ENCODE measurements at regions not wholly inside any gene's neighbourhood (a gene's known extent, or its start where the extent isn't known, plus 50 kb on each side); places are given as distances from the start of the nearest gene placed in this dataset.

GRCh38 chr14:66045572-66046021 is 440.6 kb upstream of the CCDC196 start:
- DNase-seq (ENCODE audit: insufficient read length, low spot score) (no peak), FAIRE-seq (peak; percentile 94)

- no peak for DNase-seq (ENCODE audit: insufficient read length, low spot score)
- no peak for FAIRE-seq
These were observed 440.1 kb upstream of the CCDC196 start for GRCh38 chr14:66046035-66046434.

- FAIRE-seq (peak; percentile 57), DNase-seq (ENCODE audit: insufficient read length, low spot score) (no peak)
These were observed 439.6 kb upstream of the CCDC196 start for GRCh38 chr14:66046591-66046990.

DNA sequence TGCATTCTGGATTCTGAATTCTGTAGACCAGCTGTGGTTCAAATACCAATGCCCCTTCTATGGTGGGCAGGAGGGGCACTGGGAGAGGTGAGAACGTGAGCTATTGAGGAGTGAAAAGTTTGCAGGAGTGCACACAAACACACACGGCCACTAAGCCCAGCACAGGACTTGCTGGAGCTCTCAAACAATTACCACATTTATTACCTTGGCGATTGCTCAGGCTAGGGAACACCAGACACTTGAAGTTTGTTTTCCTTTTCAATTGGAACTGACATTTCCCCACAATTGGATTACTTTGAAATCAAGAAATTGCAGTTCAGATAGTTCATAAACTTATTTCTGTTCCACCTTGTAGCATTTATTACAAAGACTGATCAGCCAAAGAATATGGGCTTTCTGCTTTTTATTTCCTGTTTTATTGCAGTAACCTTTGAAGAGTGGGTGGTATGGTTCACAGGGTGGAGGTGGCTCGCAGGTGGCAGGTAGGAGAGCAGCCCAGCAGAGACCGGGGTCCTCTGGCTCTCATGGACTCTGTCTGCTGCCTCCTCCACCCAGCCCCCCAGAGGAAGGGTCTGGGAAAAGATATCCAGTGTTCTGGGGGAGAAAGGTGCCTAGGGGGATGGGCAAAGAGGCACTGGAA is 429.8 kb upstream of the CCDC196 start:
- no peak for DNase-seq (ENCODE audit: insufficient read length, low spot score)
- peak; percentile 95 for FAIRE-seq

- no peak for DNase-seq (ENCODE audit: insufficient read length, low spot score)
- no peak for FAIRE-seq
These were observed 429.1 kb upstream of the CCDC196 start for GRCh38 chr14:66056926-66057552.

GRCh38 chr14:66065188-66065587 is 421.0 kb upstream of the CCDC196 start:
- FAIRE-seq, result peak; percentile 62

GRCh38 chr14:66066981-66067776 is 419.0 kb upstream of the CCDC196 start:
- DNase-seq (ENCODE audit: insufficient read length, low spot score) (no peak), FAIRE-seq (peak; percentile 88)

More at GRCh38 chr14:66065188-66065587, 421.0 kb upstream of the CCDC196 start:
- no peak for DNase-seq (ENCODE audit: insufficient read length, low spot score)

DNA sequence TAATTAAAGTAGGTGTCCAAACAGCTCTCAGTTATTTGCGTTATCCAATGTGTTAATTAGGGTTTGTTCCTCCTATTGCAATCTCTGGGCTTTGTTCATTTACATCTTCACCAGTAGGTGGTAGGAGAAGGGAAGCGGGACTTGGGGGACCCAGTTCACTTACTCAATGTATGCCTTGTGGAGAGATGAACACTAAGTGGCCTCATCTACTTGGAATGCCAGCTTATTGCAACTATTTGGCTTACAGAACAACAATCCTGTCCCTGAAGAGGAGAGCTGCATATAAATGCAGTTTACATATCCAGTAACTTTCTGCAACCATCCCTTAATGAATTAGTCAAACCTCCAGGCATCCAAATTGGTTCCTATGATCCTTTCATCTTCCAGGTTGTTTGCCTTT is 417.1 kb upstream of the CCDC196 start:
- no peak for FAIRE-seq
- DNase-seq (ENCODE audit: insufficient read length, low spot score), result no peak

GRCh38 chr14:66069830-66070541 is 416.2 kb upstream of the CCDC196 start:
- FAIRE-seq (no peak), DNase-seq (ENCODE audit: insufficient read length, low spot score) (no peak)

- peak; percentile 94 for FAIRE-seq
- peak; percentile 94 for DNase-seq (ENCODE audit: insufficient read length, low spot score)
These were observed 415.4 kb upstream of the CCDC196 start for GRCh38 chr14:66070542-66071319.

- FAIRE-seq (peak; percentile 78), DNase-seq (ENCODE audit: insufficient read length, low spot score) (no peak)
These were observed 413.7 kb upstream of the CCDC196 start for GRCh38 chr14:66072190-66073084.

DNA sequence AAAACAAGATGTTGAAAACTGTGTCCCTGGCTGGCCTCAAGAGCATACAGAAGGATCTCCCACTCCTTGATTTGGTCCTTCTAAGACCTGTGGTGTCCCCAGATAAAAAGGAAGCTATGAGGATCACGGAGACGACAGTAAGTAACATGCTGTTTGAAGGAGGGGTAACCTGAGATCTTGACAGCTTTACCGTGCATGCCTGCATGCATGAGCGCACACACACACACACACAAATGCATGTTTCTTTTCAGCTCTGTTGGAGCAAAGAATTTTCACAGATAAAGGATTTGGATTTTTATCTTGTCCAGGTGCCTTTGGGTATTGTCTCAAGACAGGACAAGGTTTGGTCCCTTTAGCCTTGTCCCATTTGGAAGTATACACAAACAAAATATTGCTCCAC is 411.6 kb upstream of the CCDC196 start:
- peak; percentile 95 for FAIRE-seq
- DNase-seq (ENCODE audit: insufficient read length, low spot score), result no peak

GRCh38 chr14:66076176-66076575 is 410.0 kb upstream of the CCDC196 start:
- FAIRE-seq (no peak), DNase-seq (ENCODE audit: insufficient read length, low spot score) (no peak)

- FAIRE-seq, result peak; percentile 72
- no peak for DNase-seq (ENCODE audit: insufficient read length, low spot score)
These were observed 408.2 kb upstream of the CCDC196 start for GRCh38 chr14:66078006-66078405.

DNA sequence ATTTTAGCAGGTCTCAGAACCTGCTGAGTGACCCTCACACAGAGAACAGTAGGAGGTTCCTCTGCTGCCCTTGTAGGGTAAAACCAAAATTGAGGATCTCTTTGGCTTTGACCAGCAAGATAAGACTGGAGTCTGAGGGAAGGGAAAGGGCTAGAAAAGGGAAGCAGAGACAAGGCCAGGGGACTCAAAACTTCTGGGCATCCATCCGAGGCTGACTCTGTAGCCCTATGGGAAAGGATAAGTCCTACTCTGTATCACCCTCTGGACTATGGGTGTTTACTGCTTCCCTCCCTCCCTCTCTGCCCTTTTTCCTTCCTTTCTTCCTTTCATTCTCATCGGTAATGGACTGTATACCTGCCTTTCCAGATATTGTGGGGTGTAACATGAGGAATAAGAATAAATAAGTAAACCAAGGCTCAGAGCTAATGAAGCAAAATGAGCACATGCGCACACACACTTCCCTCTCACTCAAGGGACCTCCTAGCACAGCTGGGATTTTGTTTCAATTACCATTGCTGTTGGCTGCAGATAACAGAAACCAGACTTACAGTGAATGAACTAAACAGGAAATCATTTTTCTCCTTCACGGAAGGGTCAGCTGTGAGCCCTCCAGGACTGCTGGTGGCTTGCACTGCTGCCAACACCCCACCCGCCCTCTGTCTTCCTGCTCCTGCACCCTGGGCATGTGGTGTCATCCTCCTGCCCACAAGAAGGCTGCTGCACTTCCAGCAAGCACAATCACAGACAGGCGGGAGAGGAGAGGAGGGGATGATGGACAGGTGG is 404.4 kb upstream of the CCDC196 start:
- FAIRE-seq, result peak; percentile 93
- DNase-seq (ENCODE audit: insufficient read length, low spot score), result no peak

GRCh38 chr14:66085224-66085623 is 400.9 kb upstream of the CCDC196 start:
- DNase-seq (ENCODE audit: insufficient read length, low spot score) (no peak), FAIRE-seq (peak; percentile 20)

GRCh38 chr14:66085665-66086064 is 400.5 kb upstream of the CCDC196 start:
- FAIRE-seq (peak; percentile 78), DNase-seq (ENCODE audit: insufficient read length, low spot score) (no peak)

- DNase-seq (ENCODE audit: insufficient read length, low spot score), result no peak
- peak; percentile 83 for FAIRE-seq
These were observed 398.9 kb upstream of the CCDC196 start for GRCh38 chr14:66087231-66087630.
